GM19351 (cell line): ENCODE measurements at regions not wholly inside any gene's neighbourhood (a gene's known extent, or its start where the extent isn't known, plus 50 kb on each side); places are given as distances from the start of the nearest gene placed in this dataset.
A peak's percentile ranks its signal among the peaks of the same experiment; 100 is the strongest.
"Not testable (repeated sequence)": the region's sequence is repeated elsewhere in the genome, so short reads cannot be mapped to it uniquely, and the experiment has no call there.

Experiments used
- ATAC-seq: cut with Tn5 transposase; IDR thresholded peaks from one replicate; pipeline ENCODE4 v1.9.1; 2021; ENCODE audit warnings: mild to moderate bottlenecking, moderate library complexity; ENCODE audit not compliant: unreplicated experiment

- ATAC-seq: no peak
Observed at GRCh38 chr4:85018983-85019382, 52.5 kb upstream of the WDFY3 start.

- ATAC-seq: no peak
Observed at GRCh38 chr4:85019411-85019810, 52.9 kb upstream of the WDFY3 start.

- ATAC-seq: no peak
Observed at GRCh38 chr4:85024671-85025070, 58.2 kb upstream of the WDFY3 start.

GRCh38 chr4:85028910-85029309 is 62.4 kb upstream of the WDFY3 start:
- ATAC-seq: no peak

GRCh38 chr4:85029453-85029852 is 63.0 kb upstream of the WDFY3 start:
- ATAC-seq: no peak

- ATAC-seq: no peak
Observed at GRCh38 chr4:85030156-85030555, 63.7 kb upstream of the WDFY3 start.

- ATAC-seq: not testable (repeated sequence)
Observed at GRCh38 chr4:85033838-85034237, 67.3 kb upstream of the WDFY3 start.

GRCh38 chr4:85039526-85039925 is 73.0 kb upstream of the WDFY3 start:
- no peak for ATAC-seq

- ATAC-seq: peak; percentile 92
Observed at GRCh38 chr4:85043812-85044496, 77.5 kb upstream of the WDFY3 start.

- no peak for ATAC-seq
Observed at GRCh38 chr4:85050736-85051135, 84.2 kb upstream of the WDFY3 start.

- ATAC-seq: no peak
Observed at GRCh38 chr4:85051526-85051925, 85.0 kb upstream of the WDFY3 start.

- ATAC-seq: not testable (repeated sequence)
Observed at GRCh38 chr4:85054925-85055324, 88.4 kb upstream of the WDFY3 start.

GRCh38 chr4:85058551-85058950 is 92.1 kb upstream of the WDFY3 start:
- no peak for ATAC-seq

- no peak for ATAC-seq
Observed at GRCh38 chr4:85061974-85062373, 95.5 kb upstream of the WDFY3 start.

- ATAC-seq: no peak
Observed at GRCh38 chr4:85062466-85062865, 96.0 kb upstream of the WDFY3 start.

- no peak for ATAC-seq
Observed at GRCh38 chr4:85067342-85067741, 100.9 kb upstream of the WDFY3 start.

- ATAC-seq: no peak
Observed at GRCh38 chr4:85078016-85078415, 111.5 kb upstream of the WDFY3 start.

GRCh38 chr4:85081196-85081595 is 114.7 kb upstream of the WDFY3 start:
- no peak for ATAC-seq

- ATAC-seq: peak; percentile 94
Observed at GRCh38 chr4:85084371-85085094, 118.0 kb upstream of the WDFY3 start.

GRCh38 chr4:85086721-85087120 is 120.2 kb upstream of the WDFY3 start:
- ATAC-seq: no peak

- no peak for ATAC-seq
Observed at GRCh38 chr4:85092536-85092935, 126.0 kb upstream of the WDFY3 start.

GRCh38 chr4:85092943-85093342 is 126.5 kb upstream of the WDFY3 start:
- no peak for ATAC-seq

- no peak for ATAC-seq
Observed at GRCh38 chr4:85094735-85095134, 128.2 kb upstream of the WDFY3 start.
